Stromal cell of bone marrow (primary cell): ENCODE measurements at regions not wholly inside any gene's neighbourhood (a gene's known extent, or its start where the extent isn't known, plus 50 kb on each side); places are given as distances from the start of the nearest gene placed in this dataset.
A peak's percentile ranks its signal among the peaks of the same experiment; 100 is the strongest.

ENCODE experiments used
- DNase-seq: peaks from one replicate; pipeline ENCODE4 v3.0.0-alpha.2; 2012; ENCODE audit warnings: low read depth

GRCh38 chr2:129160879-129161278 lies 818.6 kb upstream of the RAB6C start:
- no peak for DNase-seq

DNA sequence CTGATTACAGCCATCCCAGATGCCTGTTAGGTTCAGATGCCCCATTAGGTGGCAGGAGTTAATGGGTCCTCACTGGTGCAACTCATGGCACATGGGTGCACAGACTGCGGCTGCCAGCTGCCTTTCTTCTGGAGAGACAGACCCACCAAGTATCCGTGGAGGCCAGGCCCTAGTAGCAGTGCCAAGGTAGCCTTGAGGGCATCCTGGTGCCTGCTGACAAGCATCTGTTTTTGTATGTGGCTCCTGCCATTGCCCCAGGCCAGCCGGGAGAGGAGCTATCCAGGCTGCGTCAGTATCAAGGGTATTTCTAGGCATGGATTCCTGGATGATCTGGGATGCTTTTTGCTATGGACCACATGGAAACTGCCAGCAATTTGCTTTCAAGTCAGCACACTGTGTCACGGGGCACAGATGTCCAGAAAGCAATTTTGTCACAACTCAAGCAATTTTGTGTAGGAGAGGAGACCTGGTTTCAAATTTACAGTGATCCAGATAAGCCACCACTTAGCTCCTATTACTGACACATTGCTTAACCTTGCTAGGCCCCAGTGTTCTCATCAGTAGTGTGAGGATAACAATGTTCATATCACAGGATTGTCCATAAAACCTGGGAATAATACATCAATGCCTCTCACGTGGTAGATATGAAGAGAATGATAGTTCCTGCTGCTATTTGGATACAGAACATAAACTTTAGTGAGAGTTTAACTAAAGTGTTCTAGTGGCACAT lies 815.1 kb upstream of the RAB6C start:
- no peak for DNase-seq

- no peak for DNase-seq
Measured at GRCh38 chr2:129165006-129165405, 814.5 kb upstream of the RAB6C start.

DNA sequence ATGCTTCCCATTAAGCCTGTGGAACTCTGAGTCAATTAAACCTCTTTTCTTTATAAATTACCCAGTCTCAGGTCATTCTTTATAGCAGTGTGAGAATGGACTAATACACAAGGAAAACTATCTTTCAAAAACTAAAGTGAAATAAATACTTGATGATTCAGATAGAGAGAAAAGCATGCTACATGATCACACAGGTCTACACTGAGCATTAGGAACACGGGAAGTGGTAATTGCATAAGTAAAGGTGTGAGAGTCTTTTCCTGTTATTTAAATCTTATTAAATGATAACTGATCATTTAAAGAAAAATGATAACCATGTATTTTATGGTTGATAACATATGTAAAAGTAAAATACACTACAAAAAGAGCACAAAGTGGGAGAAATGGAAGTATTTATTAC lies 812.0 kb upstream of the RAB6C start:
- no peak for DNase-seq

GRCh38 chr2:129170570-129170969 lies 808.9 kb upstream of the RAB6C start:
- no peak for DNase-seq

DNA sequence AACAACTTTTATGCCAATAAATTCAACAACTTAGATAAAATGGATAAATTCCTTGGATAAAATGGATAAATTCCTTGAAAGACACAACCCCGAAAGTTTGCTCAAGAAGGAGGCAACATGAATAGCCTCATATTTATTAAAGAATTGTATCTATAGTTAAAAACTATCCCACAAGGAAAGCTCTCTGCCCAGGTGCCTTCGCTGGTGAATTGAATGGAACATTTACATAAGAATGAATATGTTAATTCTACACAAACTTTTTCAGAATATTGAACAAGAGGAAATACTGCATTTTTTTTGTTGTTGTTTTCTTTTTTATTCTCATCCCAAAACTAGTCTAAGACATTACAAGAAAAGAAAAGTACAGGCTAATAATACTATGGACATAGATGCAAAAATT lies 805.3 kb upstream of the RAB6C start:
- no peak for DNase-seq

- DNase-seq, result no peak
Measured at GRCh38 chr2:129175051-129175450, 804.4 kb upstream of the RAB6C start.

DNA sequence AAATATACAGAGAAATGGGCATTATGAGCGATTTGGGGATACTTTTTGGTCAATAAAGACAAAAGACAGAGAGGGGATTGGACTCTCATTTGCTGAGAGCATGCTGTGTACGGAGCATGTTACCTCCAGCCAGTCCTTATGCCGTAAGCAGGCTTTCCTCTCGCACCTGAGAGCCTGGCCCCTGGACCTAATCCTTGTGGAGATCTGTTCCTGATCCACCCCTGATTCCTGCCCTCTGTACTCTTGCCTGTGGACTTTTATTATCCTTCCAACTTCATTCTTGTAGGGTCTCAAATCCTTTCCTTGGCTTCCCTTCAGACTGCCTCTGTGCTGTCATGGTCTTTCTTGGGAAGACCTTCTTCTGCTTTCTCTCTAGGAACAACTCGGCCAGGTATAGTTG lies 803.1 kb upstream of the RAB6C start:
- DNase-seq, result no peak

GRCh38 chr2:129178356-129178755 lies 801.1 kb upstream of the RAB6C start:
- peak; percentile 33 for DNase-seq

DNA sequence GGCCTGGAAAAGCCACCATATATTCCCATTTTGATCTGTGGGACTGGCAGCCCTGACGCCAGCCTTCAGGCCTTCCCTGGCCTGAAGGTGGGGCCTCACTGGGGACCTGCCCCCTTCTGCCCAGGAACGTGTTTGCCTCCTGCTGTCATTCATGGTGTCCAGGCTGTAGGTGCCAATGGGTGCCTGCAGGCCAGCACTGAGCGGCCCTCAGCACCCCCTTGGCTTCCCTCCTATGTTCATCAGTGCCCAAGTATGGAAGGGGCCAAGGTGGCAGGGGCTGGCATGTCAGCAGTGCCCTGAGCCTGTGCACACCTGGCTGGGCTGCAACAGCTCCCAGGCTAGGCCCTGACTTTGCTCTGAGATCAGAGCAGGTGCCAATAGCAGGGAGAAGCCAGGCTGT lies 800.3 kb upstream of the RAB6C start:
- DNase-seq, result no peak

DNA sequence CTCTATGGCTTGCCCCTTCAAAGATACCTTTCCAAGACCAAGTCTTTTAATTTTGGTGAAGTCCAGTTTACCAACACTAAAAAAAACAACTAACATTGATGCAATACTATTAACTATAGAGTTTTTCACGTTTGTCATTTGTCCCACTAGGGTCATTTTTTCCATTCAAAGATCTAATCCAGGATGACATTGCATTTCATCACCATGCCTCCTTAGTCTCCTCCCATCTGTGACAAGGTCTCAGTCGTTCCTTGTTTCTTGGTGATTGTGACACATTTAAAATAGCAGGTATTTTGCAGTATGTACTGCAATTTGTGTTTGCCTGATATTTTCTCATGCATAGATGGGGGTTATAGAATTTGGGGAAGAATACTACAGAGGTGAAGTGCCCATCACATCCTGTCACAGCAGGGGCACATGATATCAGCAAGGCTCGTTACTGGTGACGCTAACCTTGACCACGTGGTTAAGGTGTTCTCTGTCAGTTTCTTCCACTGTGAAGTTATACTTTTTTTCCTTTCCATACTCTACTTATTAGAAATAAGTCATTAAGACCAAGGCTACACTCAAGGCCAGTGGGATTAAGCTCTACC lies 799.2 kb upstream of the RAB6C start:
- DNase-seq, result no peak

DNA sequence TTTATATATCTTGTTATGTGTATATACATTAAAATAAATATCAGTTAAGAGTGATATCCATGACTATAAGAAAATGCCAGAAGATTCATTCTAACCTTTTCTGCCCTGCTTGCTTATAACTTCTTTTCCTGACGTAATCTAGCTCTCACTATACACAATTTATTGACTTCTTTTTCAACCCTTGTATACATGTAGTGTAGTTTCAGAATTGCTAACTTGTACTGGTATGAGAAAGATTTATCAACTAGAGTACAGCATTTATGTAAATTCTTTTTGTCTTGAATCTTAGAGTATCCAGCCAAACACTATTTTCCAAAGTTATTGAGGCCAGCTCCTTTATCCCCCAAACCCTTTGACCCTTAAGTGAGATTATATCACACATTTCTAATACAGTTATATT lies 798.0 kb upstream of the RAB6C start:
- no peak for DNase-seq

- no peak for DNase-seq
Measured at GRCh38 chr2:129181963-129182362, 797.5 kb upstream of the RAB6C start.

- no peak for DNase-seq
Measured at GRCh38 chr2:129187343-129187742, 792.1 kb upstream of the RAB6C start.

GRCh38 chr2:129188451-129188850 lies 791.0 kb upstream of the RAB6C start:
- DNase-seq, result no peak

GRCh38 chr2:129189617-129190319 lies 789.7 kb upstream of the RAB6C start:
- DNase-seq, result no peak

DNA sequence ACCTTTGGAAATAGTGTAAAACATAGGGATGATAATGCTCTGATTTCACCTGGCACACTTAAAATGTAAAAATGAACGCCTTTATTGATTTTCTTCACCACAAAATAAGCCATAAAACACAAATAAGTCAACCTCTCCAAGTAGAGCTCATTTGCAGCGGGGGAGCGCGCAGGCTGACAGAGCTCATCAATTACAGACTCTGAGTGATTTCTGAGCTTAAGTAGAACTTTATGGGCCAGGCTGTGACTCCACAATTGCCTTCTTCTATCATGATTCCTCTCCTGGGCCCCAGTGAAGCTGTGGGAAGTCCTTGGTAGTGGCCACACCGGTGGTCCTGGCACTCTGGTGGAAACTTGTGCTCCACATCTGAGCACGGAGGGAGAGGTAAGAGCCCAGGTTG lies 789.0 kb upstream of the RAB6C start:
- DNase-seq, result no peak

- no peak for DNase-seq
Measured at GRCh38 chr2:129191530-129191929, 787.9 kb upstream of the RAB6C start.

DNA sequence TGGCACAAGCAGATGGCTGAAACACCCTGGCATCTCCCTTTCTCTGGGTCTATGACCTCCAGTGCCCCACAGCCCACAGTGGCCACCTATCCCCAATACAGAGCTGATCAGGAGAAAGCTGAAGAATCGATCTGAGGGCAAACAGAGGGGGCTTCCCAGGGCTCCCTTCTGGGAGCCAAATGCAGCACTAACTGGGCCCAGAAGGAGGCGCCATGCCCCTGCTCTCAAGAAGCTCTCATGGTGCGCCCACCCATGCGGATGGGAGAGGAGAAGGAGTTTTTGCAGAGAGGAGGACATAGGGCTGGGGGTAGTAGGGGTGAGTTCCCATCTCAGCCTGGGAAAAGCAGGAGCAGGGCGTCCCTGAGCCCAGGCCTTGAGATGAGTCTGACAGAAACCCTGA lies 787.3 kb upstream of the RAB6C start:
- DNase-seq, result no peak

- DNase-seq, result no peak
Measured at GRCh38 chr2:129192841-129193253, 786.6 kb upstream of the RAB6C start.

DNA sequence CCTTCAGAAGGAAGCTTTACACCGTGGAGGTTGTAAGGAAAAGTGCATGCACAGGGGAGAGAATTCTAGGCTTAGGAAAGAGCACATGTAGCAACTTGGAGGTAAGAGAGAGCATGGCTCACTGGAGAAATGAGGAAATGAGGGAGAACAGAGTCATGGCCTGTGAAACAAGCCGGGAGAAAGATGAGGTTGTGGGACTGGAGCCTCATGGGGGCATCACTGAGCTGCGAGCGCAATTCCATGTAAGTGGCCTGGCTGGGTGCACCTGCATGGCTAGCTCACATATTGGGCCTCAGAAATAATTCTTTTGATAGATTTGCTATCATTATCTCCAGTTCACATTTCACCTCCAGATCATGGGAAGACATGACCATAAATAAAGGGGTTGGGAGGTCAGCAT lies 785.5 kb upstream of the RAB6C start:
- DNase-seq, result no peak

- no peak for DNase-seq
Measured at GRCh38 chr2:129199501-129199900, 780.0 kb upstream of the RAB6C start.

DNA sequence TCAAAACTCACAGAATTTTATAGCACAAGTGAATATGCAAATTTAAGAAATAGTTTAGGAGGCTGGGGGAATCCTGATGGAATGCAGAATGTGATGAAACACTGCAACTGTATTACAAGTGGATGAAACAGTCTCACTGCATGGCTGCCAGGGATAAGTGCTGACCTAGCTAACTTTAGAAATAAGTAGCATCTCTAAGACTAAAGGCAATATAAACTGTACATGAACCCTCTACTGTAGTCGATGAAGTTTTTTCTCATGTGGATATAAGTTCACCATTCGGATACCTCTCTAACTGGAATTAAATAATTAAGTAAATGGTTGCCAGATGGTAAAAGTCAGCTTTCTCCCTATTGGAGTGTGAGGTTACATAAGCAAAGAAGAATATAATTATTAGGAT lies 777.8 kb upstream of the RAB6C start:
- DNase-seq, result no peak

- DNase-seq, result no peak
Measured at GRCh38 chr2:129203331-129203730, 776.1 kb upstream of the RAB6C start.
